K562 (cell line): ENCODE measurements at regions not wholly inside any gene's neighbourhood (a gene's known extent, or its start where the extent isn't known, plus 50 kb on each side); places are given as distances from the start of the nearest gene placed in this dataset.

Experiments
- BRF2 ChIP-seq: IDR thresholded peaks from 3 replicates; pipeline ENCODE4 v1.6.1; 2011; ENCODE audit warnings: borderline replicate concordance, mild to moderate bottlenecking; ENCODE audit not compliant: insufficient read length, insufficient read depth
- CTCF ChIP-seq, 3 experiments: IDR thresholded peaks in 2 of 3; conservative IDR thresholded peaks in 1 of 3; 2 replicates each; pipeline ENCODE4 v1.5.1; 2011 to 2012; ENCODE audit warnings: low read length in 3 of 3, mild to moderate bottlenecking in 3 of 3, control low read depth in 2 of 3, improper control_type of control experiment in 1 of 3, inconsistent platforms in 1 of 3, low read depth in 1 of 3, mixed read lengths in 1 of 3, moderate library complexity in 1 of 3; ENCODE audit not compliant: insufficient read depth in 2 of 3
- MAZ ChIP-seq, 2 experiments: fragments of 450-650 bp in 1 of 2; sonication (generic) in 1 of 2; formaldehyde crosslinking; IDR thresholded peaks in 1 of 2; conservative IDR thresholded peaks in 1 of 2; 2 replicates each; pipeline versions ENCODE4 v1.4.0 to v1.5.0; 2020; ENCODE audit warnings: mild to moderate bottlenecking in 1 of 2, missing genetic modification reagents in 1 of 2
- RAD21 ChIP-seq, 2 experiments: fragments of 250-450 bp in 1 of 2; fragments of 450-650 bp in 1 of 2; sonication (Bioruptor Pico) in 1 of 2; formaldehyde crosslinking in 1 of 2; IDR thresholded peaks in 1 of 2; conservative IDR thresholded peaks in 1 of 2; 2 replicates each; pipeline versions ENCODE4 v1.4.0 to v1.8.0; 2020 to 2022; ENCODE audit warnings: mild to moderate bottlenecking in 2 of 2, moderate library complexity in 1 of 2
- ZBTB11 ChIP-seq, 3 experiments: fragments of 200-800 bp in 1 of 3; fragments of 250-450 bp in 1 of 3; fragments of 450-650 bp in 1 of 3; sonication (Bioruptor Pico) in 1 of 3; sonication (Bioruptor generic) in 1 of 3; formaldehyde crosslinking in 1 of 3; IDR thresholded peaks; 2 replicates each; pipeline versions ENCODE4 v1.6.1 to v1.8.0; 2016 to 2022; ENCODE audit warnings: mild to moderate bottlenecking in 2 of 3, missing genetic modification characterization in 2 of 3, missing compliant biosample characterization in 1 of 3, moderate library complexity in 1 of 3
- ZNF431 ChIP-seq: sonication (generic); formaldehyde crosslinking; IDR thresholded peaks from 2 replicates; pipeline ENCODE4 v1.8.0; 2022; ENCODE audit warnings: mild to moderate bottlenecking, missing genetic modification reagents
- TF ChIP-seq, protein P1 (sequence below): IDR thresholded peaks from 3 replicates; pipeline ENCODE4 v1.6.1; 2011; ENCODE audit warnings: borderline replicate concordance, mild to moderate bottlenecking, moderate library complexity; ENCODE audit not compliant: insufficient read length; ENCODE audit errors: extremely low read depth
- TF ChIP-seq, protein P2 (sequence below): fragments of 250-450 bp; sonication (Bioruptor Pico); IDR thresholded peaks from 2 replicates; pipeline ENCODE4 v1.5.0; 2020; ENCODE audit warnings: mild to moderate bottlenecking, borderline replicate concordance

DNA sequence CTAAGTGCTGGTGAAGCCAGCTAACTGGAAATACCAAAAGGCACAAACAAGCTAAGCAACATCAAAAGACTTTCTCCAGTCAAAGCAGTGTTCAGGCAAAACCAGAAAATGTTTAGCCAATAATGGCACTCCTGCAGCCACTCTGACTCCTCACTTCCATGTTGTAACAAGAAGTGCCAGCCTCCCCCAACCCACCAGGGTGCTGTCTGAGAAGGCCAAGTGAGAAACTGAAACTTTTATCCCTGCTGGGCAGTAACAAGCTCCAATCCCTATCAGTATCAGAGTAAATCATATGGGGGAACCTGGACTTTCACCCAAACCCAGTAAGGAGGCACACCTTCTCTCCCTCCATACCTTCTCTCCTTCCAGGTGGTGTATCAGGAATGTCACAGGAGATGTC lies 414.8 kb upstream of the NMUR2 start:
- TF ChIP-seq, protein P1, sequence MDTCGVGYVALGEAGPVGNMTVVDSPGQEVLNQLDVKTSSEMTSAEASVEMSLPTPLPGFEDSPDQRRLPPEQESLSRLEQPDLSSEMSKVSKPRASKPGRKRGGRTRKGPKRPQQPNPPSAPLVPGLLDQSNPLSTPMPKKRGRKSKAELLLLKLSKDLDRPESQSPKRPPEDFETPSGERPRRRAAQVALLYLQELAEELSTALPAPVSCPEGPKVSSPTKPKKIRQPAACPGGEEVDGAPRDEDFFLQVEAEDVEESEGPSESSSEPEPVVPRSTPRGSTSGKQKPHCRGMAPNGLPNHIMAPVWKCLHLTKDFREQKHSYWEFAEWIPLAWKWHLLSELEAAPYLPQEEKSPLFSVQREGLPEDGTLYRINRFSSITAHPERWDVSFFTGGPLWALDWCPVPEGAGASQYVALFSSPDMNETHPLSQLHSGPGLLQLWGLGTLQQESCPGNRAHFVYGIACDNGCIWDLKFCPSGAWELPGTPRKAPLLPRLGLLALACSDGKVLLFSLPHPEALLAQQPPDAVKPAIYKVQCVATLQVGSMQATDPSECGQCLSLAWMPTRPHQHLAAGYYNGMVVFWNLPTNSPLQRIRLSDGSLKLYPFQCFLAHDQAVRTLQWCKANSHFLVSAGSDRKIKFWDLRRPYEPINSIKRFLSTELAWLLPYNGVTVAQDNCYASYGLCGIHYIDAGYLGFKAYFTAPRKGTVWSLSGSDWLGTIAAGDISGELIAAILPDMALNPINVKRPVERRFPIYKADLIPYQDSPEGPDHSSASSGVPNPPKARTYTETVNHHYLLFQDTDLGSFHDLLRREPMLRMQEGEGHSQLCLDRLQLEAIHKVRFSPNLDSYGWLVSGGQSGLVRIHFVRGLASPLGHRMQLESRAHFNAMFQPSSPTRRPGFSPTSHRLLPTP: no peak
- TF ChIP-seq ZNF431 (CRISPR knock-in tag) (no peak), CTCF (IDR thresholded peaks at IDR 0.05 in 2 of 3, conservative IDR thresholded peaks at IDR 0.05 in 1 of 3; ENCODE audit: insufficient read depth in 2 of 3, low read depth in 1 of 3, low read length in 3 of 3) (no peak), ZBTB11 (CRISPR knock-in tag; IDR thresholded peaks at IDR 0.05) (no peak), MAZ (CRISPR knock-in tag; conservative IDR thresholded peaks at IDR 0.05 in 1 of 2, IDR thresholded peaks at IDR 0.05 in 1 of 2) (no peak), RAD21 (CRISPR knock-in tag; conservative IDR thresholded peaks at IDR 0.05 in 1 of 2, IDR thresholded peaks at IDR 0.05 in 1 of 2) (no peak), BRF2 (no peak)
- TF ChIP-seq, protein P2, sequence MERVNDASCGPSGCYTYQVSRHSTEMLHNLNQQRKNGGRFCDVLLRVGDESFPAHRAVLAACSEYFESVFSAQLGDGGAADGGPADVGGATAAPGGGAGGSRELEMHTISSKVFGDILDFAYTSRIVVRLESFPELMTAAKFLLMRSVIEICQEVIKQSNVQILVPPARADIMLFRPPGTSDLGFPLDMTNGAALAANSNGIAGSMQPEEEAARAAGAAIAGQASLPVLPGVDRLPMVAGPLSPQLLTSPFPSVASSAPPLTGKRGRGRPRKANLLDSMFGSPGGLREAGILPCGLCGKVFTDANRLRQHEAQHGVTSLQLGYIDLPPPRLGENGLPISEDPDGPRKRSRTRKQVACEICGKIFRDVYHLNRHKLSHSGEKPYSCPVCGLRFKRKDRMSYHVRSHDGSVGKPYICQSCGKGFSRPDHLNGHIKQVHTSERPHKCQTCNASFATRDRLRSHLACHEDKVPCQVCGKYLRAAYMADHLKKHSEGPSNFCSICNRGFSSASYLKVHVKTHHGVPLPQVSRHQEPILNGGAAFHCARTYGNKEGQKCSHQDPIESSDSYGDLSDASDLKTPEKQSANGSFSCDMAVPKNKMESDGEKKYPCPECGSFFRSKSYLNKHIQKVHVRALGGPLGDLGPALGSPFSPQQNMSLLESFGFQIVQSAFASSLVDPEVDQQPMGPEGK (CRISPR knock-in tag): no peak
